Keratinocyte (primary cell): ENCODE measurements at regions not wholly inside any gene's neighbourhood (a gene's known extent, or its start where the extent isn't known, plus 50 kb on each side); places are given as distances from the start of the nearest gene placed in this dataset.

ENCODE experiments used
- DNase-seq: peaks from one replicate; pipeline ENCODE4 v3.0.0-alpha.2; 2011; ENCODE audit warnings: low read depth, missing footprints, low spot score
- FAIRE-seq: peaks from 2 replicates; lab custom pipeline; 2011; peaks lifted over from hg19 to GRCh38; lab: Jason Lieb, UNC
- H2AFZ ChIP-seq: 2 replicates; pipeline ENCODE4 v1.6.0; 2012; ENCODE audit warnings: low read length, control low read depth, inconsistent platforms; ENCODE audit not compliant: control insufficient read depth
- H3K27ac ChIP-seq: 2 replicates; pipeline ENCODE4 v1.5.1; 2011; ENCODE audit warnings: low read length; ENCODE audit not compliant: control insufficient read depth, insufficient read depth
- H3K27me3 ChIP-seq: 3 replicates; pipeline ENCODE4 v1.6.0; 2011; ENCODE audit warnings: low read length; ENCODE audit not compliant: control insufficient read depth, insufficient read depth; ENCODE audit errors: extremely low read depth
- H3K36me3 ChIP-seq, 2 experiments: 2 replicates in 1 of 2; 3 replicates in 1 of 2; pipeline ENCODE4 v1.5.1; 2011; ENCODE audit warnings: low read length in 2 of 2, mild to moderate bottlenecking in 1 of 2; ENCODE audit not compliant: control insufficient read depth in 2 of 2, insufficient read depth in 2 of 2; ENCODE audit errors: extremely low read depth in 1 of 2
- H3K4me1 ChIP-seq: 3 replicates; pipeline ENCODE4 v1.5.1; 2011; ENCODE audit warnings: low read length; ENCODE audit not compliant: control insufficient read depth, insufficient read depth; ENCODE audit errors: extremely low read depth
- H3K4me2 ChIP-seq: 3 replicates; pipeline ENCODE4 v1.6.0; 2011; ENCODE audit warnings: low read depth, low read length; ENCODE audit not compliant: control insufficient read depth, insufficient read depth; ENCODE audit errors: extremely low read depth
- H3K4me3 ChIP-seq, 3 experiments: fragments of 200-600 bp in 1 of 3; sonication (generic) in 1 of 3; 2 replicates in 2 of 3; 3 replicates in 1 of 3; pipeline ENCODE4 v1.5.1; 2011 to 2016; ENCODE audit warnings: low read length in 3 of 3, mild to moderate bottlenecking in 3 of 3, control low read depth in 2 of 3, inconsistent platforms in 1 of 3, low read depth in 1 of 3, mixed read lengths in 1 of 3, mixed run types in 1 of 3, moderate library complexity in 1 of 3; ENCODE audit not compliant: control insufficient read depth in 2 of 3, insufficient read depth in 2 of 3; ENCODE audit errors: extremely low read depth in 1 of 3
- H3K79me2 ChIP-seq: 2 replicates; pipeline ENCODE4 v1.6.0; 2012; ENCODE audit warnings: low read length; ENCODE audit not compliant: control insufficient read depth, insufficient read depth
- H3K9ac ChIP-seq: 3 replicates; pipeline ENCODE4 v1.6.0; 2011; ENCODE audit warnings: low read length; ENCODE audit not compliant: control insufficient read depth, insufficient read depth; ENCODE audit errors: extremely low read depth
- H3K9me1 ChIP-seq: 3 replicates; pipeline ENCODE4 v1.6.0; 2011; ENCODE audit warnings: low read length; ENCODE audit not compliant: control insufficient read depth, insufficient read depth; ENCODE audit errors: extremely low read depth
- H3K9me3 ChIP-seq: 2 replicates; pipeline ENCODE4 v1.5.1; 2012; ENCODE audit warnings: low read depth, low read length; ENCODE audit not compliant: control insufficient read depth
- H4K20me1 ChIP-seq: 3 replicates; pipeline ENCODE4 v1.6.0; 2011; ENCODE audit warnings: low read length; ENCODE audit not compliant: control insufficient read depth, insufficient read depth; ENCODE audit errors: extremely low read depth
- EZH2 ChIP-seq: IDR thresholded peaks from one replicate; pipeline ENCODE4 v1.6.1; 2012; ENCODE audit warnings: inconsistent platforms, mild to moderate bottlenecking, low read length, moderate library complexity
- dilution Hi-C: fragments of 300-500 bp; cut with MboI; formaldehyde crosslinking; loops from one replicate; pipeline ENCODE4 v1.7.0; 2020; ENCODE audit warnings: low sequenced_read_pairs; ENCODE audit not compliant: extremely low pct_ligation_motif_present
- TF ChIP-seq, protein P1 (sequence below), 3 experiments: IDR thresholded peaks in 1 of 3; conservative IDR thresholded peaks in 1 of 3; optimal IDR thresholded peaks in 1 of 3; 2 replicates in 2 of 3; 3 replicates in 1 of 3; pipeline versions ENCODE3 to v1.5.1; 2011; ENCODE audit warnings: low read length in 3 of 3, mild to moderate bottlenecking in 3 of 3, moderate library complexity in 2 of 3, control low read depth in 1 of 3, inconsistent platforms in 1 of 3; ENCODE audit not compliant: insufficient read depth in 2 of 3; ENCODE audit errors: extremely low read depth in 1 of 3

DNA sequence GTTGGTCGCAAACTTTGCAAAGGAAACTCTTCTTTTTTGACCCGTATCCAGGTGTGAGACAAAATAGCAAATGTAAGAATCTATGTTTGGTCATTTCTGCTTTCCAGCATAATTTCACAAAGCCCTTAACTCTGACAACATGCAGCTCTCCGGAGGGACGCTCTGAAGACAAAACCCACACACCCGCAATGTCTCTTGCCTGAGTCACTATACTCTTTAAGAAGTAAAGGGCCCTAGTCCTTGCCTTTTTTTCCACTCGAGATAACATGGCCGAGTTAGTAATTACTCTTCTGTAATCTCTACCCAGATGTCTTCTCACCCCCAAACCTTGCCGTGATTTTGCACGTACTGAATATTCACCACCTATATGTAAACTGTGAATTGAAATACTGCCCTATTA lies 115.7 kb upstream of the ADAMTS9 start:
- no peak overlapping the region for H3K4me2 ChIP-seq
- H3K9me3 ChIP-seq: no peaks in the 10 kb centered on the region
- peaks cover 5% of the 10 kb centered on the region for H3K27me3 ChIP-seq
- H3K4me1 ChIP-seq: no peaks in the 10 kb centered on the region
- TF ChIP-seq, protein P1, sequence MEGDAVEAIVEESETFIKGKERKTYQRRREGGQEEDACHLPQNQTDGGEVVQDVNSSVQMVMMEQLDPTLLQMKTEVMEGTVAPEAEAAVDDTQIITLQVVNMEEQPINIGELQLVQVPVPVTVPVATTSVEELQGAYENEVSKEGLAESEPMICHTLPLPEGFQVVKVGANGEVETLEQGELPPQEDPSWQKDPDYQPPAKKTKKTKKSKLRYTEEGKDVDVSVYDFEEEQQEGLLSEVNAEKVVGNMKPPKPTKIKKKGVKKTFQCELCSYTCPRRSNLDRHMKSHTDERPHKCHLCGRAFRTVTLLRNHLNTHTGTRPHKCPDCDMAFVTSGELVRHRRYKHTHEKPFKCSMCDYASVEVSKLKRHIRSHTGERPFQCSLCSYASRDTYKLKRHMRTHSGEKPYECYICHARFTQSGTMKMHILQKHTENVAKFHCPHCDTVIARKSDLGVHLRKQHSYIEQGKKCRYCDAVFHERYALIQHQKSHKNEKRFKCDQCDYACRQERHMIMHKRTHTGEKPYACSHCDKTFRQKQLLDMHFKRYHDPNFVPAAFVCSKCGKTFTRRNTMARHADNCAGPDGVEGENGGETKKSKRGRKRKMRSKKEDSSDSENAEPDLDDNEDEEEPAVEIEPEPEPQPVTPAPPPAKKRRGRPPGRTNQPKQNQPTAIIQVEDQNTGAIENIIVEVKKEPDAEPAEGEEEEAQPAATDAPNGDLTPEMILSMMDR (optimal IDR thresholded peaks at IDR 0.05 in 1 of 3, IDR thresholded peaks at IDR 0.05 in 1 of 3, conservative IDR thresholded peaks at IDR 0.05 in 1 of 3; ENCODE audit: extremely low read depth in 1 of 3, insufficient read depth in 2 of 3, low read length in 3 of 3): no peak
- no peak for TF ChIP-seq EZH2
- dilution Hi-C loops: no loop called here
- no peak overlapping the region for H2AFZ ChIP-seq
- no peaks in the 10 kb centered on the region for H4K20me1 ChIP-seq
- H3K27ac ChIP-seq: no peak overlapping the region
- no peak overlapping the region for H3K4me3 ChIP-seq
- no peaks in the 10 kb centered on the region for H3K79me2 ChIP-seq
- no peak for FAIRE-seq
- no peak for DNase-seq
- H3K36me3 ChIP-seq: no peaks in the 10 kb centered on the region
- no peaks in the 10 kb centered on the region for H3K9me1 ChIP-seq
- no peak overlapping the region for H3K9ac ChIP-seq

DNA sequence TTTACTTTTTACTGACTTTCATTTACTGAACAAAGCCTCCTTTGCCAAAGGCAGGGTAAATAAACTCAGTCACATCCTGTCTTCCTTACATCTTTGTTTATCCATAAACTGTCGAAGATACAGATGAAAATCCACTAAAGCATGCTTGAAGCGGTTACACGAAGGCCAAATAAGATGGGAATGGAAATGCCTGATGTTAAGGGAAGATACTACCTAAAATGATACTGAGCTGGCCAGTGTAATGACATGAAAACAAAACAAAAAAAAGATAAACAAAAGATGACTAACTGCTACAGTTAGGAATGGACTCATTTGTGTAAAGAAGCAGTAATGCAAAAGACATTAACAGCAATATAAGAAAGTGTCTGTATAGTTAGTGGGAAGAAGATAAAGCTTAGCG lies 114.7 kb upstream of the ADAMTS9 start:
- H4K20me1 ChIP-seq: no peaks in the 10 kb centered on the region
- no peak overlapping the region for H3K9ac ChIP-seq
- no peak overlapping the region for H3K4me2 ChIP-seq
- H3K4me1 ChIP-seq: no peaks in the 10 kb centered on the region
- no peak overlapping the region for H3K4me3 ChIP-seq
- FAIRE-seq (no peak), DNase-seq (no peak)
- no peaks in the 10 kb centered on the region for H3K9me1 ChIP-seq
- H3K27me3 ChIP-seq: peaks cover 5% of the 10 kb centered on the region
- H2AFZ ChIP-seq: no peak overlapping the region
- no peak overlapping the region for H3K27ac ChIP-seq
- H3K36me3 ChIP-seq: no peaks in the 10 kb centered on the region
- TF ChIP-seq, protein P1 (optimal IDR thresholded peaks at IDR 0.05 in 1 of 3, IDR thresholded peaks at IDR 0.05 in 1 of 3, conservative IDR thresholded peaks at IDR 0.05 in 1 of 3; ENCODE audit: extremely low read depth in 1 of 3, insufficient read depth in 2 of 3, low read length in 3 of 3): no peak
- TF ChIP-seq EZH2: no peak
- H3K79me2 ChIP-seq: no peaks in the 10 kb centered on the region
- dilution Hi-C loops: no loop called here
- H3K9me3 ChIP-seq: no peaks in the 10 kb centered on the region
